ENCODE measurements at regions not wholly inside any gene's neighbourhood (a gene's known extent, or its start where the extent isn't known, plus 50 kb on each side); places are given as distances from the start of the nearest gene placed in this dataset.

DNA sequence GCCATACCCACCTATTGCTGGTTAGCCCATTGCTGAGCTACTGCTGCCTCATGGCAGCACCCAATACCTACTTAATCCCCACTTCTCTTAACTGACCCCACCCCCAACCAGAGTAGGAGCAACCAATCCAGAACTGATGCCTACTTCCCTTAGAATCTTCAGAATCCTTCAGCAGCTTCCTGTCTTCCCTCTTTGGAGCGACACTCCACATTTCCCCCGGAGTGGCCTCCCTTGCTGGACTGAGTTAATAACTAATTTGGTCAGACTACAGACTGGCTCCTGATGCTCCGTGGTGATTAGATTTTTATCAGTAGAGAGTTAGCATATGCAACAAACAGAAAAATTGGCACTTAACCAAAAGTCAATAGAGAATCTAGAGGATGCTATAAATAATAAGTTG is 51.2 kb upstream of the UBR2 start:
- in situ Hi-C loops (cut with HindIII; ENCODE audit: low pct_unique_long_range_greater_than_20kb, low sequenced_read_pairs): no loop called here
- peak; percentile 34 for DNase-seq (ENCODE audit: low read depth)

DNA sequence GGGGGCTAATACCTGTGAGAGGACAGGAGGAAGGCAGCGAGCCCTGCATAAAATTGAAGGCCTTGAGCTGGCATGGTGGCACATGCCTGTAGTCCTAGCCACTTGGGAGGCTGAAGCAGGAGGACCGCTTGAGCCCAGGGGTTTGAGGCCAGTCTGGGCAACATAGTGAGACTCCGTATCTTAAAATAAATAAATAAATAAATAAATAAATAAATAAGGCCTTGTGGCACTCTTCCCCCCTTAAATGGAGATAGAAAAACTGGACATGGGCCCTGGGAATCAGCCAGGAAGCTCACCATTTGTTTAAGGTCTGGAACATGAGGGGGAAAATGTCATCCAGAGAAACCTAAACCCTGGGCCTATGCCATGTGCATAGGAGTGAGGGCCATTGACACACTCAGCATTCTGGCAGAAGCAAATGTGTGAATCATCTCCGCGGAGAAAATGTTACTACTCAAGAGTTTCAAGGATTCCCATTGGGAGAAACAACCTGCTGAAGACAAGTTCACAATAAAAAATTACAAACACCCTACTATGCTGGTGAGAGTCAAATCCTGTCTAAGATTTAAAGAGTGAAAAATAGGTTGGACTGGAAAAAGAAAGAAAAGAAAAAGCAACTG is 51.9 kb upstream of the UBR2 start:
- in situ Hi-C loops (cut with HindIII; ENCODE audit: low pct_unique_long_range_greater_than_20kb, low sequenced_read_pairs): no loop called here
- no peak for DNase-seq (ENCODE audit: low read depth)

DNA sequence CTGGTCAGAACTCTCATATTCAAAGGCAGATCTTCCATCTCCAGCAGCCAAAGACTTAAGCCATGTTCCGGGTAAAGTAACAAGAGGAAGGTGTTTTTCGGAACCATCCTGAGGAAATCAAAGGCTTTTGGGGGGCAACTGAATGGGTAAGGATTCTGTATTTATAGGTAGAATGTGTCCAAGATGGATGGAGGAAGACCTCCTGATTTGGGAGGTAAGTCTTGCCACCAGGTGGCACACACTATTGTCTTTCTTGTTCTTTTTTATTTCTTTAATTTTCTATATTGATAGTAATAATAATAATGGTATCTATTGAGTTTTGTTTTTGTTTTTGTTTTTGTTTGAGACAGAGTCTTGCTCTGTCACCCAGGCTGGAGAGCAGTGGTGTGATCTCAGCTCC is 53.0 kb upstream of the UBR2 start:
- in situ Hi-C loops (cut with HindIII; ENCODE audit: low pct_unique_long_range_greater_than_20kb, low sequenced_read_pairs): no loop called here
- DNase-seq (ENCODE audit: low read depth): no peak

DNA sequence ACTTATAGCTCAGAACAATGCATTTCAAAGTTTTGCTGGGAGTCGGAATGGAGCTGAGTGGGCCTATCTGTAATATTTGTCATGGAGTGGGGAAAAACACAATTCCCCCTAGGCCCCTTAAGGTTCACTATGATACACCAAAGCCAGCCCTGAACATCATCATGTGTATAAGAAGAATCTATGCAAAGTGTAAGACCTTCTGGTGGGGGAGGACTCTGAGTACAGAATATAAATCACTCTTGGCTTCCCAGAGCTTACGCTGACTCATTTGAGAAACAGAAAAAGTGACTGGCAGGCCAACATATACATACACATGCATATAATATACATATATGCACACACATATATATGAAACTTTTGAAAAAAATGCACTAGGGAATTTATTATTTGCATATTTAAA is 54.1 kb upstream of the UBR2 start:
- in situ Hi-C loops (cut with HindIII; ENCODE audit: low pct_unique_long_range_greater_than_20kb, low sequenced_read_pairs): no loop called here
- no peak for DNase-seq (ENCODE audit: low read depth)

DNA sequence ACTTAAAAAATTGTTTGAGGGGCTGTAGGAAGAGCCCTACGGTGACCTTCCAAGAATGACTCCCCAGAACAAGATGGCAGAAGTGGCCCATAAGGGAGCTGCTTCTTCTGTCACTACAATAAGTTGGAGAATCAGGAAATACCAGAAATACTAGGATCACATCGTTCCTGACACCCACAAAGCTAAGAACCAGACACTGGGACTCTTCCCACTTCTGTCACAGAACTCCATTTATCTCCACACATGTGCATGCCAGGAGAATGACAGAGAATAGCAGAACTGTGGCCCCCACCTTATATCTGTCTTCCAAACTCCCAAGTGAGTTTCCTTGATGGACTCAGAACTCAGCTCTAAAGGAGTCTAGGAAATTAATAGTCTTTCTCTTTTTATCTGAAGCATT is 54.6 kb upstream of the UBR2 start:
- DNase-seq (ENCODE audit: low read depth): no peak
- in situ Hi-C loops (cut with HindIII; ENCODE audit: low pct_unique_long_range_greater_than_20kb, low sequenced_read_pairs): no loop called here

DNA sequence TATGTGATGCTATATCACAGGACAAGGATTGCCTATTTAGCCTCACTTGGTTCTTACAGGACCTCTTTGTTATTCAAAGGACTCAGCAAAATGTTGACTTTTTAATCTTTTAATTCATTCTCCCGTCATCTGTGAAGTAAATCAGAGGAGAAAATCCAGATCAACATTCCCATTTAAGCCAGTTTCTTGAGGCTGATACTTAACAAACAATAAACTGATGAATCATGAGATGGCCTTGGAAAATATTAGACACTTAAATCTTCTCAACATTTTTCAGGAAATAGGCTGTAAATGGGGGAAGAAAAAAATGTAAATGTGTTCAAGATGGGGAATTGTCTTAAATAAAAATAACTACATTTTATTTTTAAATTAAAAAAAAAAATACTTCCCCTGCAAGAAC is 55.9 kb upstream of the UBR2 start:
- in situ Hi-C loops (cut with HindIII; ENCODE audit: low pct_unique_long_range_greater_than_20kb, low sequenced_read_pairs): no loop called here
- DNase-seq (ENCODE audit: low read depth): no peak

DNA sequence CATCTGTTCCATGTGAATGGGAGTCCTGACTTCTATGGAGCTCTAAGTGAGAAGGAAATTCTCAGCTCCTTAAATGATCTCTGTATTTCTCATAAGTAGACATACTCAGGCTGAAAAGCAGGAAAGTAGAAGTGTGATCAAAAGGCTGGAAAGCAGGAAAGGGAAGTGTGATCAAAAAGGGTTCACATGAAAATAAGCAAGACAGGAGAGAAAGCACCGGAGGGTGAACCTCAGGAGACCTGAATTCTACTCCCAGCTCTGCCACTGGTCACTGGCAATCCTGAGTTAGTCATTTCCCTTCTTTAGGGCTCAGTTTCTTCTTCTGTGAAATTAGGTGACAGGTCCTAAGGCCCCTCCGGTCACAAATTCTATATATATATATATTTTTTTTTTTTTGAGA is 55.5 kb upstream of the TRERF1 start:
- DNase-seq (ENCODE audit: low read depth): no peak
- in situ Hi-C loops (cut with HindIII; ENCODE audit: low pct_unique_long_range_greater_than_20kb, low sequenced_read_pairs): no loop called here

DNA sequence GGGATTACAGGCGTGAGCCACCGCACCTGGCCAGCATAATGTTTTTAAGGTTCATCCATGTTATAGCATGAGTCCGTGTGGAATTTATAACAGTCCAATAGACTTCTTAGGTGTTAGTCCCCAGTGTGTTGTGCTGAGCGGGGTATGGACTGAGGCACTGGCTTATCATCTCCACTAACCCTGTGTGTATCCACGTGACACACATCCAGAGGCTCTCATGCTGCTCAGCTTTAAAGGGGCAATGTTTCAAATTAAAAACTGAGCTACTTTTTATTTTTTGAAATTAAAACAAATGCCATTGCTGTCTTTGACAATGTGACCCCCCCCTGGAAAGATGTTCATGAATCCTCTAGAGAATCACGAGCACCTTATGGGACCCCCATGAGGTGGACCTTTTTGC is 54.3 kb upstream of the TRERF1 start:
- in situ Hi-C loops (cut with HindIII; ENCODE audit: low pct_unique_long_range_greater_than_20kb, low sequenced_read_pairs): no loop called here
- no peak for DNase-seq (ENCODE audit: low read depth)

DNA sequence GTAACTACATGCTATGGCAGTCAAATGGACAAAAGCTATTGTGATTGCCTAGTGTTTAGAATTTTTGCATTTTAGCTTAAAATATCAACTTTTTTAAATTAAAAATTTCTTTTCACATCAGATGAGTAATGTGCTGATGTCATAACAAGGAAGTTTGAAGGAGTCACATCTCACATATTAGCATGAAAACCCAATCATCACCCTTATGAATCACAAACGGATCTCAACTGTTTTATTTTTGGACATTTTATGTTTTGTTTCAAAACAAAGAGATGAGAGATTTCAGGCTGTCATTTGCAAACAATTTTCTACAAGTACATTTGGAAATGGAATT is 53.6 kb upstream of the TRERF1 start:
- DNase-seq (ENCODE audit: low read depth): peak; percentile 78
- in situ Hi-C loops (cut with HindIII; ENCODE audit: low pct_unique_long_range_greater_than_20kb, low sequenced_read_pairs): no loop called here

DNA sequence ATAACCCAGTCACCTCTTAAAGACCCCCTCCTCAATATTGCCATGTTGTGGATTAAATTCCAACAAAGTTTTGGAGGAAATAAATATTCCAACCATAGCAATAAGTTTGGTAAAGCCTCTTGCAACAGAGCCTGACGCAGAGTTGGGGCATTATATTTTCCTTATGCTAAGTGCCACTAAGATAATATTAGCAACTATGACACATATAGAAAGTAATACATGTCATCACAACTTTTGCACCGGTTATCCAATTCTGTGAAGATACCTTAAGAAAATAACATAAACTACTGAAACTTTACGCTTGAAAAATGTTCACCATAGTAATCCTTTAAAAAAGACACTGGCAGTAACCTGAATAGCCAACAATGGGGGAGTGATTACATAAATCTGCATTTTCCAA is 52.2 kb upstream of the TRERF1 start:
- no peak for DNase-seq (ENCODE audit: low read depth)
- in situ Hi-C loops (cut with HindIII; ENCODE audit: low pct_unique_long_range_greater_than_20kb, low sequenced_read_pairs): no loop called here

DNA sequence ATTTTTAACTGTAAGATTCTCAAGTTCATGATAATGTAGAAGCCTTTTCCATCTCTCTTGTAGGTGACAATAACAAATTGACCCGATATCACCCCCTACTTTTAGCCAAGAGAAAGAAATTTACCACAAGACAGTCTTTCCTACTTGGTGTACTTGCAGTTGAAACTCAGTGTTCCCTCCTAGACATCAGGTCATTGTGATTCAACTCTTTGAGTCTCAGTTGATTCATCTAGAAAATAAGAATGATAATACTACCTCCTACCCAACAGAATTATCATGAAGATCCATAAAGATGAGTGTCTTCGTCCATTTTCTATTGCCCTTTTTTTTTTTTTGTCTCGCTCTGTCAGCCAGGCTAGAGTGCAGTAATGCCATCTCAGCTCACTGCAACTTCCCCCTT is 51.3 kb upstream of the TRERF1 start:
- DNase-seq (ENCODE audit: low read depth): no peak
- in situ Hi-C loops (cut with HindIII; ENCODE audit: low pct_unique_long_range_greater_than_20kb, low sequenced_read_pairs): no loop called here

DNA sequence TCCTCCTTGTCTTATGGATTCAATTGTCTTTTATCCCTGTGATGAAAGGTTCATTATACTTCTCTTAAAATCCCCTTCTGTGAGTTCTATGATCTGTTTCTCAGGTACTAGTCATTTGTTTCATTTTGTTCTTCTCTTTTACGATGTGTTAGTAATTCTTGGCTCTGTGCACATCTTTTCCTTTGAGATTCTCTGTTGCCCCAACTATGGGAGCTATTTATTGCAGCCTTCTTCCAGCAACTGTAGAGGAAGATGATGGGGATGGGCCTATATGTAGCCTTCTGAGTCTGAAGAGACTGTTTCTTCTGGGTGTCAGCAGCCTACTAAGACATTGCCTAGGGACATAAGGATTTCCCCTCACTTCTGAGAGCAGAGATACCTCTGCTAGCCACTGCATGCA is 50.4 kb upstream of the TRERF1 start:
- DNase-seq (ENCODE audit: low read depth): no peak

More for the DNA sequence above, 50.4 kb upstream of the TRERF1 start:
- in situ Hi-C loops (cut with HindIII; ENCODE audit: low pct_unique_long_range_greater_than_20kb, low sequenced_read_pairs): no loop called here
